T1000 (cell line): ENCODE measurements at regions not wholly inside any gene's neighbourhood (a gene's known extent, or its start where the extent isn't known, plus 50 kb on each side); places are given as distances from the start of the nearest gene placed in this dataset.

Experiments used
- DNase-seq: peaks from one replicate; lab custom pipeline; 2025; ENCODE audit warnings: mixed read lengths; lab: John Stamatoyannopoulos, UW

GRCh38 chr5:57705769-57706168 lies 223.2 kb upstream of the ACTBL2 start:
- no peak for DNase-seq

- no peak for DNase-seq
Measured at GRCh38 chr5:57703721-57704120, 221.1 kb upstream of the ACTBL2 start.

GRCh38 chr5:57700484-57700883 lies 217.9 kb upstream of the ACTBL2 start:
- no peak for DNase-seq

DNA sequence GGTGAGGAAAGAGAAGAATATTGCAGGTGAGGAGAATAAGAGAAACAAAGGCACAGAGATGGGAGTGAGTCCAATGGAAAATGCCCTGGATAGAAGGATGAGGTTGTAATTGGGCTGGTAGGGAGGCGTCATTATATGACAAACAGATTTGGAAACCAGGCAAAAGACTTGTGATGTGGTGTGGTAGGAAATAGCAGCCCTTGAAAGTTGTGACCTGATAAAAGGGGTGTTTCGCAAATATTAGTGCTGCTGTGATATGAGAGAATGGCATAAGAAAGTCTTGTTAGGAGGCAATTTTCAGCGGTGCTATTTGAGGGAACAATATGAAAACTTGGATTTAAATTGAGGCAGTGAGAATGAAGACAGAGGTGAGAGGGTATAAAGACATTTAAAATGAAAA lies 217.5 kb upstream of the ACTBL2 start:
- DNase-seq: no peak

- no peak for DNase-seq
Measured at GRCh38 chr5:57698802-57699201, 216.2 kb upstream of the ACTBL2 start.

DNA sequence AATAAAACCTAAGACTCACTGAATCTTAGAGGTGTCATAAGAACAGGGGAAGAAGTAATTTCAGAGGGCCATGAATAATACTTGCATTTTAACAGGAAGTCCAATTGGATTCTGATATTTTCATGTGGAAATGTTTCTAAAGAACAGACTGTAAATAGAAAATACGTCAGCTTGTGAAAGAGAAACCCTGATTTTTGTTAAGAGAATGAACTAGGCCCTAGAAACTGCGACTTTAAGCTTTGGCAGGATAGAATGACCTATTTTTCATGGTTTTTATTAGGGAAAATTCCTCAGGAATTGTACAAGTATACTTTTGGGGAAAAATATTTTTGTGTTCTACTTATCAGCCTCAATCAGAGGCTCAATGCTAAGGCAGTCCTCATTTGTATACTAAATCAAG lies 215.5 kb upstream of the ACTBL2 start:
- DNase-seq: no peak

DNA sequence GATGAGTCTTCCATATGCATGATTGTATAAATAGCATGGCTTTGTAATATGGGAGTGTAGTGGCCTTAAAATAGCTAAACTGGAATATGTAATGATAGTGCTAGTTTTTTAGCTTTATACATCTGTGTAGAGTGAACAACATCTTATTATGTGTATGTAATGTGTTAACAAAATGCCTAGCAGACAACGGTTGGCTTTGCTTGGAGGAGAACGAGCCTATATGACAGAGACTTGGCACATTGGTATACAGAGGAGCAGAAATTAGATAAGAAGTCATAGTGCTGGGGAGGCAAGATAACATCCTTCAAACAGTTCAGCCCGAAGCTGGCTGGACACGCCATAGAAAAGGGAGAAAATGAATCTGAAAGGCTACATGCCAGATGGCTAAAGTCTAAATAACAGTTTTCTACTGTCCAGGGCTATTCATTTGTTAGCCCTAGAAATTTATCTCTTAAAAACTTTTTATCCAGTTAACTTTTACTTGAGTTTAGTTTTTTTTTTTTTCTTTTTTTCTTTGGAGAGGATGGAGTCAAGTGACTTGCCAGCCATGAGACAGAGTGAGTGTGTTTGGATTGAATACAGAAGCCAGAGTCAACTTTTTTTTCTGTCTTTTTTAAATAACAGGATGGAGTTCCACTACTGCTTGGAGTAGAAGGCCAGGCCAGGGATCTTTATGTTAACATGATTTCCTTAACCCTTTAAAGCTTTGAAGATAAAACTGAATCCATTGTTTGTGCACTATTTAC lies 214.4 kb upstream of the ACTBL2 start:
- no peak for DNase-seq

DNA sequence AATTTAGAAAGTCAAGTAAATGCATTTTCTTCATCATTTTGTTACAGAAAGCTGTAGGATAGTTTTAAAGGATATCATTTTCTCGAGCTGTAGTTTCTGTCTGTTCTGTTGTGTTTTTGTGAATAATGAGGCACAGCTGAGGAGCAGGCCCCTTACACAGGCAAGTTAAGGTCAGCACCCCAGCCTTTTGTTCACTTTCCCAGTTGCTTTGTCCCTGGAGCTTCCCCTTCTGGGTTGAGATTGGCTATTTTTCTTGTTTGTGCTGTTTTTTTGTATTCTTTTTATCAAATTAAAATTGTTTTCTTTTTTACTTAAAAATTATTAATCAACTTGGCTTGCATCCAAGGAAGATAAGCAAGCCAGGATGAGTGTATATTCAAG lies 213.8 kb upstream of the ACTBL2 start:
- DNase-seq: no peak

DNA sequence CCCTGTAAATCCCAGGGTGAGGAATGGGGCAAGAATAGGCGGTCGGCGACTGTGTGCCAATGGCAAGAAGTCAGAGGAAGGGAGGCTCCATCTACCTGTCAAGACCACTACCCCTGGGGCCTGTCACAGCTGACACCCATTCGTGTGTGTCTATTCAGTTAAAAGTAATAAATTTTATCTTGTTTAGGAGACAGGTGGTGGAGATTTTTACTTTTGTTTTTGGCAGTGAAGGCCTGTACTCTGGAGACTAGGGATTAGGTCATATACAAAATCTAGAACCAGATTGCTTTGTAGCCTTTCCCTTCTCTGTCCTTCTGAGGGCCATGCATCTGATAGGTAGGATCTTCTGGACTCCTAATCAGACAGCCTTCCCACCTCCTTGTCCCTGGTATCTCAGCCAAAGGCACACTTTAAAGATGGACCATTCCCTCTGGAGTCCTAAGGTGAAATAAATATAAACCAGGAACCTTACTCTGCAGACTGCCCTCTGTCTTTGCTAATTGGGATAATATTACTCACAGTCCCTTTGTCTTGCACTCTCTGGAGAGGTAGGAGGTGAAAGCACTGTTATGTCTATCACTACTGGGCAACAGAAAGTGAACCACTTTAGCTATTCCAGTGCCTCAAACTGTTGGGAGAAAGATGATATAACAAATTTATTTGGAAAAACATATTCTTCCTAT lies 213.2 kb upstream of the ACTBL2 start:
- no peak for DNase-seq

GRCh38 chr5:57695179-57695578 lies 212.6 kb upstream of the ACTBL2 start:
- no peak for DNase-seq

DNA sequence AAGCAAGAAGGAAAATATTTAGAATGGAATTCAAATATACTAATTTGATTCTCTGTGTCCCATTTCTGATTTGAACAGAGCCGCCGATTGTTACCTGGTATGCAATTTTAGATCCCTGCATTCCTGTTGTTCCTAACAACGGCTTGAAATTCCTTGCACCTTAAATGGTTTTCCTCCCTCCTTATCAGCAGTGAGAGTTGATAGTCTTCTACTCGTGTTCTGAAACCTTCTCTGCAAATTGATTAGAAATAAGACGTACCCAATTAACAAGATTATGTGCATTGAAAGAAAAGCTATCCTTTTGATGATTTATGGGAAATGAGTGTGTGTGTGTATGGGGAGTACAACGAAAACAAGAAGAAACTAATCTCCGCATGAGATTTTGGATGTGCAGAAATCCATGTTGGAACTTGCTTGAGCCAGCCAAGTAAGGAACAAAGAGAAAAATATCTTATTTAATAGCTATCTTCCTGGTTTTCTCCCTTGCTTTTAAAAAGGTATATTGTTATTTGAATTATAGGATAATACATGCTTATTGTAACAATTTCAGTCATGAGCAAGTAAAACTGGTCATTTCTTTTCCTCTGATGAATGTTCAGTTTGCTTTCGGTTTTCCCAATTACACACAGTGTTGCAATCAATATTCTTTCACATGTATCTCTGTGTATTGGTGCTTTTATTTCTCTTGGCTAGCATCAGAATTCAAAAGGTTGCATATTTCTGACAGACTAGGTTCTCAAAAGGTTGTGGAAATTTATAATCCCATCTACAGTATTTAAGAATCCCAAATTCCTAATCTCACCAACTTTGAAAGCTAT lies 211.1 kb upstream of the ACTBL2 start:
- no peak for DNase-seq

DNA sequence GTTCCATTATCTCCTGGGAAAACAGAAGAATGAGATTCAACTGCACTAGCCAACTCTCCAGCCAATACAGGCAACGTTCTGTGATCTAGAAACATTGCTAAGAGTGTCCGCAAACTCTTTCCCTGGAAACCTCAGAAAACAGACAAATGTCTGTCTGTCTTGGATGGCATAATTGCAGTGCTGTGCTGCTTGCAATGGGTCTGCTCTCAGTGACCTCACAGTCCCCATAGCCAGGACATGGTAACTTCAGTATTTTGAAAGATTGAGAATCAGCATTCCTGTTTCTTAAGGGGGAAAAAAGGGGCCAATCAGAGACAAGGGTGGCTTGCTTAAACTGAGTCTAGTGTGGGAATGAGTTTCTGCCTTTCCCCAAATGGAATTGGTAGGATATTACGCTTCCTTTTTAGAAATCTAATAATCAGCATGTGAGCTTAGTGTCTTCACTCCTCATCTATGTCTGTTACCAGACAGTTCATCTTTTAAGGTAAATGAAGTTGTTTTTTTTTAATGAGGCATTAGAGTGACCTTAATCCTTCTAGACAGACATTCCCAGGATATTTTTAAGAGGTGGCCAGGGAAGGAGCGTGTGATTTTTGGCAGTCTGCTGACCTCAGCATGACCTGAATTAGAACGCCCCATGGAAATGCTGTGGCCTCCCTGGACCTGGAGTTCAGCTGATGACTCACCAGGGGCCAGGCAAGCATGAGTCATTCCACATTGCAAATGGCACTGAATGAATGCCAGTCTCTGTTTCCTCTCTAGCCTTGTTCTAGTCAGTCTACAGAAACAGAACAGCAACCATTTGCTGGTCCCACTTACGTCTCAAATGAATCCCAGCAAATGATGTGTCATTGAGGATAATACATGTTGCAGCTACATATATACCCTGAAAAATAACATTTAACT lies 210.2 kb upstream of the ACTBL2 start:
- peak; percentile 39 for DNase-seq

DNA sequence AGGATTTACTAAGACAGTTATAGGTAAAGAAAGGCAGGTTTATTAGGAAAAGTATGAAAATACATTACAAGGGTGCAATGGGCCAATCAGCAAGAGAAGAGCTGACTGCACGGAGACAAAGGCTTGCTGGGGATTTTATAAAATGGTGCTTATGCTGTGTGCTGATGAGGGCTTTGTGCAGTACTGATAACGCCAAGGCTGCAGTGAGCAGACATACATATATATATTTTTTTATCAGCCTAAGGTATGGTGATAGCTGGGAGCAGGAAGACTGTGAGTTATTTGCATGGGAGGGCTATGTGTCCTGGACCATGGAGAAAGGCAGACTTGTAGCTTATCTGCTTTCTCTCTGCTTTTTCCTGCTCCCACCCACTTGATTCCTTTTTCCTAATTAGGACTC lies 208.1 kb upstream of the ACTBL2 start:
- DNase-seq: no peak

DNA sequence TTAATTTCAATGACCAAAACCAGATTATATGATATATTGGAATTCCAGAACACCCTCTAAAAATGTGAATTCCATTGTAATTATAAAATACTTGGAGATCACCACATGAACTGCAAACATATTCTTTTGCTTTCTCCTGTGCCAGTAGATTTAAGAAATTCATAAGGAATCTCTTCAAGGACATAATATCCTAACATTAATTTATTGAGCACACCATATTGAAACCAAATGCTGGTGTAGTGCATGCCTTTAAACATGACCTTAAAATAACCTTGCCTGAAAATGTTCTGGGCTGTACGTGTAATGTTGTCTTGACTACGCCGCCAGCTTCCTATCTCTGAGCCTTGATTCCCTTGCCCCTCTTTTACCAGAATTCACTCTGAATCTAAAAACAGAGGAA lies 205.0 kb upstream of the ACTBL2 start:
- no peak for DNase-seq

DNA sequence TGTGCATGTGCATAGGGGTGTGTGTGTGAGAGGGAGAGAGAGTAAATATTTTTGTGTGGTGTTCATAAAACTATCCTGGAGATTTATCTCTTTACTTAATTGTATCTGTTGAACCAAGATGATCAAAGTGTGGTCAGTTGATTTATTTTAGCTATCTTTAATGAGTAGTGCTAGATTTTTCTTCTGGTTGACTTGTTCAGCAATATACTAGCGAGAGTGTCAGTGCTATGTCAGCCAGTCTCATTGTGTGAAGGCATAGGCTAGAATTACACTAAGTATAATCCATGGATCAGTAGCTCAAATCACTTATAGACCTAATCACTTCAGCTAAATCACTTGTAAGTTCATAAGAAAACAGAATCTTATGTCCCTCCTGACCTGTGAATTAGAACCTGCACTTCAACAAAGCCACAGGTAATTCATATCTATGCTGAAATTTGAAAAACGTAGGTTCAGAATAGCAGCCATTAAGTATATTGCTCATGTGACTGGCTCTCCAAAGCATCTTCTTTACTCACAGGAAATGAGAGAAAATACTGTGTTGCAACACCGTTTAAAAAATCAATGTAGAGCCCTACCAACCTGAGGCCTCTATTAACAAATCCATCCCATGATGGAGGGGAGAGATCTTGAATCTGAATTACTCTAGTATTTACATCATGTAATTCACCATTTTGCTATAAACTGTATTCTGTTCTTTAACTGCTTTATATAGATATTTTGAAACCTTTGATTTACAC lies 203.1 kb upstream of the ACTBL2 start:
- no peak for DNase-seq

GRCh38 chr5:57684299-57684702 lies 201.7 kb upstream of the ACTBL2 start:
- DNase-seq: no peak

DNA sequence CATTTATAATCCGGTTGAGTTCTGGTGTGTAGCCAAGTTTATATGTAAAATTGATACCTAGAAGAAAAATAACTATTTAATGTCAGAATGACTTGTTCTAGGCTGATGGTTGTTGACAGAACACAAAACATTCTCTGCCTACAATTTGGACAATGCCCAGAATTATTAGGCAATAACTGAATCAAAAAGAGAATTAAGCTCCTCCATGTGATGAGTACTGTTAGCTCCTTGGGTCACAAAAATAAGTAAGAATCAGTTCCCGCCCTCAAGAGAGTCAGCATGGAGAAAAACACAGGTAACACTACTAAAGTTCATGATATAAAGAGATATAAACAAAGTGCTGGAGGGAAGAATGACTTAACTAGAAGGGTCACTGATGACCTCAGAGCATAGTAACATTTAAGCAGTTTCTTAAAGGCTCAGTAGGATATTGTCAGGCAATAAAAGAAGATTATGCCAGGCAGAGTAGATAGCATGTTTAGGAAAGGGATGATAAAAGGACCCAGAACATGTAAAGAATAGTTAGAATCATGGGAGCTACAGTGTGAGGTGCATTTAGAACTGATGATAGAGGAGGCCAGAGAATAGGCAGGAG lies 200.5 kb upstream of the ACTBL2 start:
- DNase-seq: no peak

DNA sequence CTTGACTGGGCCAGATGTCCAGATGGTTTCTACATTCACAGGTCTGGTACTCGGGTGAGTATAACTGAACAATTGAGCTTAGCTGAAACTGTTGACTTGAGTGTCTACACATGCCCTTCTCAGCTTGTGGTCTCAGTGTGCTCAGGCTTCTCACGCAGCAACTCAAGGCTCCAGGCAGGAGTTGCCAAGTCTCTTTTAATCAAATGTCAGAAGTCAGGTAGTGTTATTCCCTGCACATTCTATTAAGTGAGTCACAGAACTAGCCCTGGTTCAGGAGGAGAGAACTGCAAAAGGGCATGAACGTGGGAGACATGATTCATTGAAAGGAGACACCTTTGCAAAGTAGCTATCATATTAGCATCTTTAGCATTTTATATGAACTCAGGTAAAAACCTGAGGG lies 199.3 kb upstream of the ACTBL2 start:
- DNase-seq: no peak

DNA sequence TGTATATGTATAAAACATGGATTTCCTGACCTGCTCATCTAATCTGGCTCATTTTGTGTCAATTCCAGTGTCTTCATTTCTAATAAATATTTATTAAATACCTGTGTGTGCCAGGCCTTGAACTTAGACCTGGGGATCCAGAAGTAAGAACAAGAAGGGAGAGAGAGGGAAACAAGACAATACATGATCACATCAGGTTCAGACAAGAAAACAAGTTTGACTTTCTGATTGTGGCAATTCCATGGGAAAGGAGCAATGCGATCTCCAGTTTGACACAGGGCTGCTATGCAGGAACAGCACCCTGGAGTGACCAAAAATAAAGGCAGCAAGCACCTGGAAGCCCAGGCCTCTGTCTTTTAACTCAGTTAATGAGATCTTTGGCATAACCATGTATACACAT lies 198.1 kb upstream of the ACTBL2 start:
- DNase-seq: no peak

DNA sequence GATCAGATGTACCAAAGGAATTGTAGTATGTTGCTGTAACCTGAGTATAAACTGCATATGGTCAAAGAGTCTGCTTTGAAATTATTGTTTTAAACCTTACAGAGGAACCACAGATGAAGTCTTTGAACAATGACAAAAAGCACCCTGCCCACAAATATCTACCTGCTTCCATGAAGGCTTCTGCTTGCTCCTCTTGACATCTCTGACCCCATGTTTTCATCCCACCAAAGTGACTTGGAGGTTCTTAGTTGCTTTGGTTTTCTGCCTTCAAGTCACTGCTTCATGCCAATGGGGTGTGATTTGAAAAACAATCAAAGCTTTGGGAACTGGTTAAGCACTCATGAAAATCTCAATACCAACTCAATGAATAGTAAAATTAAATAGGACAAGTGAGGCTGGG lies 194.6 kb upstream of the ACTBL2 start:
- no peak for DNase-seq
